B cell (primary cell): ENCODE measurements at regions not wholly inside any gene's neighbourhood (a gene's known extent, or its start where the extent isn't known, plus 50 kb on each side); places are given as distances from the start of the nearest gene placed in this dataset.

ENCODE experiments used
- ATAC-seq: fragments of 200-7000 bp; cut with Tn5 transposase; one replicate; pipeline ENCODE4 v1.10.0; 2021; ENCODE audit warnings: low read depth, mild to moderate bottlenecking, moderate number of reproducible peaks, moderate library complexity
- CTCF ChIA-PET: fragments of 350-600 bp; sonication (Branson Sonifier 250); formaldehyde crosslinking; loops from one replicate; lab custom pipeline; 2021; ENCODE audit warnings: antibody characterized with exemption, inconsistent platforms; lab: Charles Lee
- POLR2A ChIA-PET: fragments of 350-600 bp; sonication (Branson Sonifier 250); formaldehyde crosslinking; loops from one replicate; lab custom pipeline; 2021; ENCODE audit warnings: antibody characterized with exemption; lab: Charles Lee
- DNase-seq: peaks from one replicate; pipeline ENCODE4 v3.0.0; 2013
- H2AFZ ChIP-seq: 2 replicates; pipeline ENCODE4 v1.6.1; 2012; ENCODE audit warnings: mild to moderate bottlenecking, low read depth, low read length; ENCODE audit not compliant: insufficient read depth, poor library complexity, severe bottlenecking
- H3K27ac ChIP-seq, 2 donors: 1 replicate in 1 of 2; 2 replicates in 1 of 2; pipeline ENCODE4 v1.5.1; 2012 to 2013; ENCODE audit warnings: low read length in 2 of 2, mild to moderate bottlenecking in 2 of 2, moderate library complexity in 1 of 2
- H3K27me3 ChIP-seq, 4 experiments: fragments of 200-600 bp in 1 of 4; sonication (generic) in 1 of 4; replicated peaks in 1 of 4; 1 replicate in 2 of 4; 2 replicates in 2 of 4; pipeline versions ENCODE4 v1.6.1 to v1.7.0; 2013 to 2016; ENCODE audit warnings: low read length in 3 of 4, mild to moderate bottlenecking in 2 of 4, mixed read lengths in 1 of 4, moderate library complexity in 1 of 4; ENCODE audit not compliant: insufficient read depth in 4 of 4, control insufficient read depth in 3 of 4; ENCODE audit errors: control extremely low read depth in 1 of 4
- H3K36me3 ChIP-seq, 2 experiments: replicated peaks in 1 of 2; 1 replicate in 1 of 2; 2 replicates in 1 of 2; pipeline versions ENCODE4 v1.6.1 to v1.7.1; 2013; ENCODE audit warnings: low read length in 1 of 2; ENCODE audit not compliant: insufficient read depth in 2 of 2, control insufficient read depth in 1 of 2; ENCODE audit errors: control extremely low read depth in 1 of 2, extremely low read depth in 1 of 2
- H3K4me1 ChIP-seq, 2 donors: fragments of 200-600 bp in 1 of 2; sonication (generic) in 1 of 2; 1 replicate in 1 of 2; 2 replicates in 1 of 2; pipeline versions ENCODE4 v1.5.1 to v1.6.1; 2013 to 2017; ENCODE audit warnings: low read length in 2 of 2; ENCODE audit not compliant: control insufficient read depth in 2 of 2, insufficient read depth in 2 of 2
- H3K4me2 ChIP-seq: replicated peaks from 2 replicates; pipeline ENCODE3; 2012; ENCODE audit warnings: mild to moderate bottlenecking, low read depth, low read length; ENCODE audit not compliant: poor library complexity, severe bottlenecking
- H3K4me3 ChIP-seq, 5 experiments: fragments of 200-600 bp in 1 of 5; sonication (generic) in 1 of 5; 1 replicate in 3 of 5; 2 replicates in 2 of 5; pipeline versions ENCODE4 v1.5.1 to v1.7.0; 2011 to 2016; ENCODE audit warnings: low read length in 4 of 5, mild to moderate bottlenecking in 4 of 5, low read depth in 2 of 5, control low read depth in 1 of 5, moderate library complexity in 1 of 5; ENCODE audit not compliant: insufficient read depth in 1 of 5; ENCODE audit errors: control extremely low read depth in 1 of 5, extremely low read depth in 1 of 5
- H3K79me2 ChIP-seq: fragments of 200-600 bp; sonication (generic); one replicate; pipeline ENCODE4 v1.6.0; 2016; ENCODE audit warnings: low read length; ENCODE audit not compliant: control insufficient read depth, insufficient read depth
- H3K9ac ChIP-seq: fragments of 200-600 bp; sonication (generic); 2 replicates; pipeline ENCODE4 v1.6.1; 2017; ENCODE audit warnings: mild to moderate bottlenecking, low read length, moderate library complexity
- H3K9me3 ChIP-seq, 3 donors: one replicate each; pipeline versions ENCODE4 v1.6.1 to v1.7.1; 2013; ENCODE audit warnings: low read length in 2 of 3; ENCODE audit not compliant: control insufficient read depth in 2 of 3, insufficient read depth in 1 of 3; ENCODE audit errors: control extremely low read depth in 1 of 3
- H4K20me1 ChIP-seq: 2 replicates; pipeline ENCODE4 v1.6.0; 2012; ENCODE audit warnings: mild to moderate bottlenecking, low read length; ENCODE audit not compliant: insufficient read depth, control insufficient read depth, poor library complexity, severe bottlenecking
- H3K27ac Mint-ChIP-seq: one replicate; pipeline ENCODE4 v1.8.0; 2021; ENCODE audit warnings: mixed read lengths
- H3K27me3 Mint-ChIP-seq: one replicate; pipeline ENCODE4 v1.8.0; 2021; ENCODE audit warnings: mixed read lengths
- H3K4me1 Mint-ChIP-seq: one replicate; pipeline ENCODE4 v1.8.0; 2021; ENCODE audit warnings: mixed read lengths
- H3K4me3 Mint-ChIP-seq: one replicate; pipeline ENCODE4 v1.8.0; 2021; ENCODE audit warnings: mixed read lengths
- H3K9me3 Mint-ChIP-seq: one replicate; pipeline ENCODE4 v1.8.0; 2022; ENCODE audit warnings: mixed read lengths; ENCODE audit not compliant: insufficient read depth
- CTCF ChIP-seq: fragments of 200-600 bp; IDR thresholded peaks from one replicate; pipeline ENCODE4 v1.8.0; 2022; ENCODE audit warnings: antibody characterized with exemption, mild to moderate bottlenecking
- EZH2 ChIP-seq: IDR thresholded peaks from 2 replicates; pipeline ENCODE4 v1.6.1; 2012; ENCODE audit warnings: borderline replicate concordance, low read depth, mild to moderate bottlenecking, moderate library complexity, low read length; ENCODE audit not compliant: insufficient read depth, poor library complexity, severe bottlenecking
- WGBS: methylation state at CpG from one replicate; pipeline ENCODE4 v1.1.5; 2013; ENCODE audit warnings: missing lambda C conversion rate; ENCODE audit not compliant: insufficient coverage; 5-methylcytosine and 5-hydroxymethylcytosine counted together
- intact Hi-C: fragments of 100-400 bp; cut with micrococcal nuclease; formaldehyde crosslinking; loops from one replicate; pipeline ENCODE4 v1.10.0; 2022

GRCh38 chr16:51401673-51402072 lies 250.6 kb upstream of the SALL1 start:
- Mint-ChIP-seq H3K9me3 (peaks cover 4% of the 10 kb centered on the region), H3K27ac (no peak overlapping the region), H3K4me1 (no peaks in the 10 kb centered on the region), H3K27me3 (no peaks in the 10 kb centered on the region), H3K4me3 (no peak overlapping the region)
- ChIA-PET POLR2A (no interaction called here), CTCF (no interaction called here)
- no peak overlapping the region for H3K4me3 ChIP-seq
- peaks cover 0 to 2% (median 0%) of the 10 kb centered on the region in 3 donors for H3K9me3 ChIP-seq
- WGBS = 70% methylated on average over 1 of the region's 2 CpGs
- H3K79me2 ChIP-seq = no peaks in the 10 kb centered on the region
- no peak overlapping the region for H3K27ac ChIP-seq
- TF ChIP-seq EZH2 (no peak), CTCF (no peak)
- no peak overlapping the region for H3K9ac ChIP-seq
- no peaks in the 10 kb centered on the region for H3K36me3 ChIP-seq
- no peaks in the 10 kb centered on the region for H4K20me1 ChIP-seq
- no peaks in the 10 kb centered on the region for H3K27me3 ChIP-seq
- H3K4me1 ChIP-seq = no peaks in the 10 kb centered on the region
- ATAC-seq (no peak), DNase-seq (no peak)
- intact Hi-C loops = no loop called here
- H2AFZ ChIP-seq = no peak overlapping the region
- no peak overlapping the region for H3K4me2 ChIP-seq

GRCh38 chr16:51399908-51400670 lies 249.0 kb upstream of the SALL1 start:
- H2AFZ ChIP-seq = no peak overlapping the region
- no peaks in the 10 kb centered on the region for H3K36me3 ChIP-seq
- Mint-ChIP-seq H3K4me1 (no peaks in the 10 kb centered on the region), H3K4me3 (no peak overlapping the region), H3K27me3 (no peaks in the 10 kb centered on the region), H3K9me3 (peaks cover 2% of the 10 kb centered on the region), H3K27ac (no peak overlapping the region)
- no peak overlapping the region for H3K4me2 ChIP-seq
- H3K79me2 ChIP-seq = no peaks in the 10 kb centered on the region
- H3K4me3 ChIP-seq = no peak overlapping the region
- POLR2A ChIA-PET = no interaction called here
- no peak overlapping the region for H3K27ac ChIP-seq
- TF ChIP-seq CTCF (no peak), EZH2 (no peak)
- no peak overlapping the region for H3K9ac ChIP-seq
- H3K4me1 ChIP-seq = no peaks in the 10 kb centered on the region
- 79% methylated on average over 2 of the region's 5 CpGs for WGBS
- intact Hi-C loops = no loop called here
- CTCF ChIA-PET = no interaction called here
- H3K27me3 ChIP-seq = no peaks in the 10 kb centered on the region
- no peaks in the 10 kb centered on the region for H4K20me1 ChIP-seq
- ATAC-seq (no peak), DNase-seq (no peak)
- H3K9me3 ChIP-seq = peaks cover 0 to 2% (median 0%) of the 10 kb centered on the region in 3 donors
